Ovary (tissue), 7 donors: ENCODE measurements at regions not wholly inside any gene's neighbourhood (a gene's known extent, or its start where the extent isn't known, plus 50 kb on each side); places are given as distances from the start of the nearest gene placed in this dataset.
"Not testable (repeated sequence)": the region's sequence is repeated elsewhere in the genome, so short reads cannot be mapped to it uniquely, and the experiment has no call there.

Experiments
- DNase-seq, 5 donors: peaks; one replicate each; pipeline ENCODE4 v3.0.0-alpha.2; 2019 to 2020
- H3K27ac ChIP-seq, 2 donors: fragments of 200-600 bp; one replicate each; pipeline versions ENCODE4 v1.5.1 to v1.8.0; 2019 to 2022
- H3K27me3 ChIP-seq: fragments of 200-600 bp; one replicate; pipeline ENCODE4 v1.8.0; 2022
- H3K36me3 ChIP-seq: fragments of 200-600 bp; sonication (generic); one replicate; pipeline ENCODE4 v1.5.1; 2019
- H3K4me1 ChIP-seq: one replicate; pipeline ENCODE4 v1.8.1; 2013; ENCODE audit warnings: mild to moderate bottlenecking, moderate library complexity; ENCODE audit not compliant: insufficient read depth
- H3K4me3 ChIP-seq: fragments of 200-600 bp; sonication (generic); one replicate; pipeline ENCODE4 v1.5.1; 2017
- H3K9me3 ChIP-seq, 2 donors: fragments of 200-600 bp in 1 of 2; sonication (generic) in 1 of 2; one replicate each; pipeline versions ENCODE4 v1.5.1 to v1.8.1; 2013 to 2019; ENCODE audit warnings: mild to moderate bottlenecking in 1 of 2, moderate library complexity in 1 of 2
- WGBS, 3 donors: extraction: QIAGEN DNeasy Blood & Tissue Kit in 1 of 3; methylation state at CpG; one replicate each; pipeline versions ENCODE4 v1.1.5 to v1.1.7; 2013 to 2017; 5-methylcytosine and 5-hydroxymethylcytosine counted together
- intact Hi-C, 4 donors: fragments of 100-400 bp; cut with DNase I; formaldehyde crosslinking; loops; one replicate each; pipeline versions ENCODE4 v1.11.0 to v1.15.1; 2022 to 2023
- donor health status: DM: no; HTN: no; CAD: no; lungs with moderate emphysema.
- donor health status: DM: no; HTN: no; CAD: no.
- donor health status: Bipolar disorder and iron deficiency.
- donor health status: DM: no; HTN: no; CAD: no.
- donor health status: DM: yes; HTN: yes; CAD: no.

DNA sequence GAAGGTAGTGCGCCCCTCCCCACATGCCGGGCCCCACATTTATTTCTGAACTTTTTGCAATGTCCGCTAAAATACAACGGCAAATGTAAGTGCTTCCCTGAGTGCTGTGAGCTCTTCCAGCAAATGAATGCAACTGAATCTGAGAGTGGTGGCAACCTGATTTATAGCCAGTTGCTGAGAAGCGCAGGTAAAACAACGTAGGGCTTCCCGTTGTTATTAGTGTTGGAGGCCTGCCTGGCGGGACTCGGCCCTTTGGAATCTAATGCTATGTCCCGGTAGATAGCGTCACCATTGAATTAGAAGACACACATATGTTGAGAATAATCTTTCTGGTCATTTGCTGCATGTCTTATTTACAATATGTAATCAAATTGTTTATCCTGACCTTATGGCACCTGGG is 302.7 kb downstream of the CWH43 start:
- H3K4me3 ChIP-seq, H3K9me3 ChIP-seq, H3K27me3 ChIP-seq, H3K4me1 ChIP-seq, H3K36me3 ChIP-seq, intact Hi-C loops, H3K27ac ChIP-seq: not testable (repeated sequence)
- 85 to 89% (median 88%) methylated on average over 11 of the region's 11 CpGs for WGBS, 3 donors
- peak in 1 of 5 donors; percentile 33 for DNase-seq

GRCh38 chr4:49314815-49315214 is 328.7 kb downstream of the CWH43 start:
- DNase-seq, H3K27ac ChIP-seq, H3K36me3 ChIP-seq, H3K27me3 ChIP-seq, H3K9me3 ChIP-seq, intact Hi-C loops, H3K4me3 ChIP-seq, H3K4me1 ChIP-seq: not testable (repeated sequence)
- 72 to 84% (median 74%) methylated on average over 18 of the region's 18 CpGs for WGBS, 3 donors

GRCh38 chr4:49320725-49321410 is 334.8 kb downstream of the CWH43 start:
- H3K4me1 ChIP-seq, H3K4me3 ChIP-seq, H3K9me3 ChIP-seq, H3K27ac ChIP-seq, intact Hi-C loops, H3K27me3 ChIP-seq, DNase-seq, H3K36me3 ChIP-seq: not testable (repeated sequence)
- 64 to 76% (median 74%) methylated on average over 22 to 24 of the region's 24 CpGs for WGBS, 3 donors

DNA sequence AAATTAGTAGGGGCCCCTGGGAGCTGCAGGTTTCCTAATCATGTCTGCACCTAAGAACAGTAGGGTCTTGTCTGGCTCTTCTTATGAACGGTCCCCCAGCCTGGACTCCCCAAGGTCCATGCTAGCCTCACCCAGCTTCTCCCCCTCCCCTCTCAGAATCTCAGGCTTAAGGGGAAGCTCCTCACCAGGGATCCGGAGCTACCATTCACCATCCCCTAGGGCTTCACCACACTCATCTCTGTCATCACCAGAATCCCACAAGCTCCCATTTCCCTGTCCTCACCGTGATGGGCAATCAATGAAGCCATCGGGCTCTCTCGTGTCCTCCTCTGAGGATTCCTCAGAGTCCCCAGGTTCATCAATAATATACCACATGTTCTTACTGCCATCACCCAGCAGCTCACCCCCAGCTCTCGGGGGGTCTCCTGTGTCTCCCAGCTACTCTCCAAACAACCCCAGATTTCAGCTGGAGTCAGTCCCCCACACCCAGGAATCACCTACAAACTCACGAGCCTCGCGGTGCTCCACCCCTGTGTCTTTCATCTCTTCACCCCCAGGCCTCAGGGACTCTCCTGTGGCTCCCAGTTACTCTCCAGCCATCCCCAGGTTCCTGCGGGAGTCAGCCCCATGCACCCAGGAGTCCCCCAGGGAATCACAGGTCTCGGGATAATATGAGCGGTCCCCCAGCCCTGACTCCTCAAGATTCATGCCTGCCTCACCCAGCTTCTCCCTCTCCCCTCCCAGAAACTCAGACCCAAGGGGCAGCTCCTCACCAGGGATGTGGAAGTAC is 335.6 kb downstream of the CWH43 start:
- H3K27me3 ChIP-seq, H3K4me3 ChIP-seq, intact Hi-C loops, DNase-seq, H3K9me3 ChIP-seq, H3K36me3 ChIP-seq, H3K4me1 ChIP-seq, H3K27ac ChIP-seq: not testable (repeated sequence)
- WGBS, 3 donors, result 76 to 86% (median 78%) methylated on average over 9 to 12 of the region's 12 CpGs

DNA sequence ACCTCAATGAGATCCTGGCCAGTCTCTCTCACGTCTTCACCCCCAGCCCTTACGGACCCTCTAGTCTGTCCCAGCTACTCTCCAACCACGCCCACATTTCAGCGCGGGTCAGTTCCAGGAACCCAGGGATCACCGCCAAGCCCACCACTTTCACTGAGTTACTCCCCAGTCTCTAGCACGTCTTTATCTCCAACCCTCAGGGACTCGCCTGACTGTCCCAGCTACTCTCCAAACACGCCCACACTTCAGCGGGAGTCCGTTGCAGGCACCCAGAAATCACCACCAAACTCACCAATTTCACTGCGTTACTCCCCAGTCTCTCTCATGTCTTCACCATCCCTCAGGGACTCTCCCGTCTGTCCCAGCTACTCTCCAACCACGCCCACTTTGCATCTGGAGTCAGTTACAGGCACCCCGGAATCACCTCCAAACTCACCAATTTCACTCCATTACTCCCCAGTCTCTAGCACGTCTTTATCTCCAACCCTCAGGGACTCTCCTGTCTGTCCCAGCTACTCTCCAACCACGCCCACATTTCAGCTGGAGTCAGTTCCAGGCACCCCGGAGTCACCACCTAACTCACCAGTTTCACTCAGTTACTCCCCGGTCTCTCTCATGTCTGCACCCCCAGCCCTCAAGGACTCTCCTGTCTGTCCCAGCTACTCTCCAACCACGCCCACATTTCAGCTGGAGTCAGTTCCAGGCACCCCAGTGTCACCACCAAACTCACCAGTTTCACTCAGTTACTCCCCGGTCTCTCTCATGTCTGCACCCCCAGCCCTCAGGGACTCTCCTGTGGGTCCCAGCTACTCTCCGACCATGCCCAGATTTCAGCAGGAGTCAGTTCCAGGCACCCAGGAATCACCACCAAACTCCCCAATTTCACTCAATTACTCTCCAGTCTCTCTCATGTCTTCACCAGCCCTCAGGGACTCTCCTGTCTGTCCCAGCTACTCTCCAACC is 336.8 kb downstream of the CWH43 start:
- H3K4me3 ChIP-seq, H3K9me3 ChIP-seq, H3K27me3 ChIP-seq, H3K27ac ChIP-seq, DNase-seq, H3K4me1 ChIP-seq, intact Hi-C loops, H3K36me3 ChIP-seq: not testable (repeated sequence)
- 70 to 77% (median 70%) methylated on average over 22 of the region's 22 CpGs for WGBS, 3 donors

GRCh38 chr4:49323573-49323940 is 337.5 kb downstream of the CWH43 start:
- DNase-seq, H3K9me3 ChIP-seq, H3K36me3 ChIP-seq, H3K4me1 ChIP-seq, H3K27me3 ChIP-seq, intact Hi-C loops, H3K27ac ChIP-seq, H3K4me3 ChIP-seq: not testable (repeated sequence)
- 72 to 100% (median 94%) methylated on average over 1 to 6 of the region's 10 CpGs for WGBS, 3 donors
